HepG2 (cell line): ENCODE measurements at regions not wholly inside any gene's neighbourhood (a gene's known extent, or its start where the extent isn't known, plus 50 kb on each side); places are given as distances from the start of the nearest gene placed in this dataset.

Experiments used
- CC2D1A ChIP-seq: sonication (generic); formaldehyde crosslinking; IDR thresholded peaks from 2 replicates; pipeline ENCODE4 v1.8.1; 2023; ENCODE audit warnings: mild to moderate bottlenecking, missing genetic modification reagents
- ETV6 ChIP-seq: sonication (generic); formaldehyde crosslinking; conservative IDR thresholded peaks from 2 replicates; pipeline ENCODE4 v1.4.0; 2020; ENCODE audit warnings: missing genetic modification reagents
- GTF2F1 ChIP-seq: fragments of 150-350 bp; IDR thresholded peaks from 2 replicates; pipeline ENCODE4 v1.6.1; 2014; ENCODE audit warnings: low read length
- NFRKB ChIP-seq: fragments of 450-650 bp; IDR thresholded peaks from 2 replicates; pipeline ENCODE4 v1.6.1; 2017
- ZNF282 ChIP-seq: fragments of 450-650 bp; IDR thresholded peaks from 2 replicates; pipeline ENCODE4 v1.6.1; 2018; ENCODE audit not compliant: partially characterized antibody

DNA sequence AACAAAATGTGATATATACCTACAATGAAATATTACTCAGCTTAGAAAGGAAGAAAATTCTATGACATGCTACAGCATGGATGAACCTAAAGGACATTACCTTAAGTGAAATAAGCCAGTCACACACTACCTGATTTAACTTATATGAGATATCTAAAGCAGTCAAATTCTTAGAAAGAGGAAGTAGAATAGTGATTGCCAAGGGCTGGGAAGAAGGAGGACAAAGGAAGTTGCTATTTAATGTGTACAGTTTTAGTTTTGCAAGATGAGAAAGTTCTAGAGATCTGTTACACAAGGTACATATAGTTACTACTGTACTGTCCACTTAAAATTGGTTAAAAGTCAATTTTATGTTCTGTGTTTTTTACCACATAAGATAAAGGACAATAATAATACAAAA, 87.5 kb upstream of the KCTD3 start:
- TF ChIP-seq NFRKB: no peak
- TF ChIP-seq CC2D1A (CRISPR knock-in tag): no peak
- TF ChIP-seq ETV6: no peak
- TF ChIP-seq GTF2F1: no peak
- no peak for TF ChIP-seq ZNF282
